ENCODE measurements at regions not wholly inside any gene's neighbourhood (a gene's known extent, or its start where the extent isn't known, plus 50 kb on each side); places are given as distances from the start of the nearest gene placed in this dataset.
A peak's percentile ranks its signal among the peaks of the same experiment; 100 is the strongest.
"Not testable (repeated sequence)": the region's sequence is repeated elsewhere in the genome, so short reads cannot be mapped to it uniquely, and the experiment has no call there.

GRCh38 chr15:44856284-44856683 lies 100.2 kb upstream of the TERB2 start:
- H3K4me2 ChIP-seq (ENCODE audit: insufficient read depth, low read length); H3K4me1 ChIP-seq (replicated peaks in 1 of 2; ENCODE audit: control insufficient read depth in 2 of 2, insufficient read depth in 2 of 2, low read length in 2 of 2); H3K9me3 ChIP-seq (replicated peaks; ENCODE audit: control insufficient read depth, insufficient read depth, low read depth, low read length); H3K27ac ChIP-seq (ENCODE audit: extremely low read depth, low read depth, low read length); ATAC-seq; H3K9me1 ChIP-seq (ENCODE audit: control insufficient read depth, insufficient read depth, low read length); POLR2A ChIA-PET; BruUV-seq (replicated peaks); FAIRE-seq; H3K9ac ChIP-seq (ENCODE audit: insufficient read depth in 1 of 2, low read depth in 2 of 2, low read length in 2 of 2); CTCF ChIA-PET (ENCODE audit: low intra/inter-chr PET ratio); in situ Hi-C loops (cut with MboI); H3K27me3 ChIP-seq (ENCODE audit: control insufficient read depth in 2 of 2, insufficient read depth in 2 of 2, low read length in 2 of 2); H4K20me1 ChIP-seq (replicated peaks; ENCODE audit: control insufficient read depth, insufficient read depth, low read length); DNase-seq (ENCODE audit: extremely low read depth in 1 of 4, low spot score in 3 of 4); intact Hi-C loops (cut with micrococcal nuclease); H3K4me3 ChIP-seq; H3K36me3 ChIP-seq (ENCODE audit: control insufficient read depth, insufficient read depth, low read length); H2AFZ ChIP-seq (ENCODE audit: low read depth, low read length); H3K79me2 ChIP-seq (ENCODE audit: control insufficient read depth, insufficient read depth, low read length): not testable (repeated sequence)
- 60% methylated on average over 1 of the region's 3 CpGs for WGBS (ENCODE audit: insufficient coverage, low coverage, missing lambda C conversion rate)

DNA sequence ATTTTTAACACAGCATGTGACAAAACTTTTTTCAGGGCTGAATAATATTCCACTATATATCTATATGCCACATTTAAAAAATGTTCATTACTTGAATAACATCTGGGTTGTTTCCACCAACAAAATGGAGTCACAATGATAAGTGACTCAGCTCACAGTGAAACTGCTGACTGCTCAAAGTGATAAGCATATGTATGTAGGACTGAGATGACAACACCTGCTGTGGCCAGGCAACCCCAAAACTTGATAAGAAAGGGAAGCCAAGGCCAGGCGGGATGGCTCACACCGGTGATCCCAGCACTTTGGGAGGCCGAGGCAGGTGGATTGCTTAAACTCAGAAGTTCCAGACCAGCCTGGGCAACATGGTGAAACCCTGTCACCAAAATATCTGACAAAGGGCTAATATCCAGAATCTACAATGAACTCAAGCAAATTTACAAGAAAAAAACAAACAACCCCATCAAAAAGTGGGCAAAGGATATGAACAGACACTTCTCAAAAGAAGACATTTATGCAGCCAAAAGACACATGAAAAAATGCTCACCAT lies 99.2 kb upstream of the TERB2 start:
- H3K9me1 ChIP-seq (ENCODE audit: control insufficient read depth, insufficient read depth, low read length); H3K27me3 ChIP-seq (ENCODE audit: control insufficient read depth in 2 of 2, insufficient read depth in 2 of 2, low read length in 2 of 2); H3K36me3 ChIP-seq (ENCODE audit: control insufficient read depth, insufficient read depth, low read length); H3K4me2 ChIP-seq (ENCODE audit: insufficient read depth, low read length); H3K4me1 ChIP-seq (replicated peaks in 1 of 2; ENCODE audit: control insufficient read depth in 2 of 2, insufficient read depth in 2 of 2, low read length in 2 of 2); H3K9me3 ChIP-seq (replicated peaks; ENCODE audit: control insufficient read depth, insufficient read depth, low read depth, low read length); POLR2A ChIA-PET; in situ Hi-C loops (cut with MboI); H2AFZ ChIP-seq (ENCODE audit: low read depth, low read length); CTCF ChIA-PET (ENCODE audit: low intra/inter-chr PET ratio); H4K20me1 ChIP-seq (replicated peaks; ENCODE audit: control insufficient read depth, insufficient read depth, low read length); H3K79me2 ChIP-seq (ENCODE audit: control insufficient read depth, insufficient read depth, low read length); DNase-seq (ENCODE audit: extremely low read depth in 1 of 4, low spot score in 3 of 4); intact Hi-C loops (cut with micrococcal nuclease); H3K4me3 ChIP-seq; H3K9ac ChIP-seq (ENCODE audit: insufficient read depth in 1 of 2, low read depth in 2 of 2, low read length in 2 of 2); BruUV-seq (replicated peaks); H3K27ac ChIP-seq (ENCODE audit: extremely low read depth, low read depth, low read length): not testable (repeated sequence)
- WGBS (ENCODE audit: insufficient coverage, low coverage, missing lambda C conversion rate), result no CpG with 5 or more reads among the region's 3 CpGs
- FAIRE-seq (peak; percentile 86), ATAC-seq (peak; percentile 57)
- TF ChIP-seq TAL1 (IDR thresholded peaks at IDR 0.05), result peak; percentile 19; the same call in 1 of the 2 replicates
- TF ChIP-seq, protein P1, sequence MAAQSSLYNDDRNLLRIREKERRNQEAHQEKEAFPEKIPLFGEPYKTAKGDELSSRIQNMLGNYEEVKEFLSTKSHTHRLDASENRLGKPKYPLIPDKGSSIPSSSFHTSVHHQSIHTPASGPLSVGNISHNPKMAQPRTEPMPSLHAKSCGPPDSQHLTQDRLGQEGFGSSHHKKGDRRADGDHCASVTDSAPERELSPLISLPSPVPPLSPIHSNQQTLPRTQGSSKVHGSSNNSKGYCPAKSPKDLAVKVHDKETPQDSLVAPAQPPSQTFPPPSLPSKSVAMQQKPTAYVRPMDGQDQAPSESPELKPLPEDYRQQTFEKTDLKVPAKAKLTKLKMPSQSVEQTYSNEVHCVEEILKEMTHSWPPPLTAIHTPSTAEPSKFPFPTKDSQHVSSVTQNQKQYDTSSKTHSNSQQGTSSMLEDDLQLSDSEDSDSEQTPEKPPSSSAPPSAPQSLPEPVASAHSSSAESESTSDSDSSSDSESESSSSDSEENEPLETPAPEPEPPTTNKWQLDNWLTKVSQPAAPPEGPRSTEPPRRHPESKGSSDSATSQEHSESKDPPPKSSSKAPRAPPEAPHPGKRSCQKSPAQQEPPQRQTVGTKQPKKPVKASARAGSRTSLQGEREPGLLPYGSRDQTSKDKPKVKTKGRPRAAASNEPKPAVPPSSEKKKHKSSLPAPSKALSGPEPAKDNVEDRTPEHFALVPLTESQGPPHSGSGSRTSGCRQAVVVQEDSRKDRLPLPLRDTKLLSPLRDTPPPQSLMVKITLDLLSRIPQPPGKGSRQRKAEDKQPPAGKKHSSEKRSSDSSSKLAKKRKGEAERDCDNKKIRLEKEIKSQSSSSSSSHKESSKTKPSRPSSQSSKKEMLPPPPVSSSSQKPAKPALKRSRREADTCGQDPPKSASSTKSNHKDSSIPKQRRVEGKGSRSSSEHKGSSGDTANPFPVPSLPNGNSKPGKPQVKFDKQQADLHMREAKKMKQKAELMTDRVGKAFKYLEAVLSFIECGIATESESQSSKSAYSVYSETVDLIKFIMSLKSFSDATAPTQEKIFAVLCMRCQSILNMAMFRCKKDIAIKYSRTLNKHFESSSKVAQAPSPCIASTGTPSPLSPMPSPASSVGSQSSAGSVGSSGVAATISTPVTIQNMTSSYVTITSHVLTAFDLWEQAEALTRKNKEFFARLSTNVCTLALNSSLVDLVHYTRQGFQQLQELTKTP (IDR thresholded peaks at IDR 0.05; ENCODE audit: low read depth in 1 of 2, partially characterized antibody in 2 of 2), result peak in 1 of 2 experiments; percentile 51
- TF ChIP-seq ARID1B (IDR thresholded peaks at IDR 0.05), result peak; percentile 33; the same call in 1 of the 2 replicates
- TF ChIP-seq ZNF316 (IDR thresholded peaks at IDR 0.05), result peak; percentile 44
- peak; percentile 53 to 66; a peak in 2 of 4 replicates for TF ChIP-seq TRIM24 (IDR thresholded peaks at IDR 0.05)
- peak; percentile 16; the same call in 1 of the 2 replicates for TF ChIP-seq RFX1 (IDR thresholded peaks at IDR 0.05)
- TF ChIP-seq CBFA2T2 (conservative IDR thresholded peaks at IDR 0.05), result peak; percentile 49
- TF ChIP-seq CBFA2T3 (IDR thresholded peaks at IDR 0.05), result peak; percentile 69

Measured in K562 (cell line).